HT1080 (cell line): ENCODE measurements at regions not wholly inside any gene's neighbourhood (a gene's known extent, or its start where the extent isn't known, plus 50 kb on each side); places are given as distances from the start of the nearest gene placed in this dataset.
"Not testable (repeated sequence)": the region's sequence is repeated elsewhere in the genome, so short reads cannot be mapped to it uniquely, and the experiment has no call there.

Experiments
- DNase-seq: peaks from one replicate; pipeline ENCODE4 v3.0.0-alpha.2; 2015; ENCODE audit warnings: low read depth

DNA sequence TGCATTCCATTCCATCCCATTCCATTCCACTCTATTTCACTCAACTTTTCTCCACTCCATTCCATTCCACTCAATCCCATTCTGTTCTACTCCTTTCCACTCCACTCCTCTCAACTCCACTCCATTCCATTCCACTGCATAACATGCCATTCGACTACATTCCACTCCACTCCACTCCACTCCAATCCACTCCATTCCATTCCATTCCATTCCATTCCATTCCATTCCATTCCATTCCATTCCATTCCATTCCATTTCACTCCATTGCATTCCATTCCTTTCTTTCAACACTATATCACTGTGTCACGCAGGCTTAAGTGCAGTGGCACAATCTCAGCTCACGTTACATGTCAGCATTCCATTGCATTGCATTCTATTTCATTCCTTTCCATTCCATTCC is 1430.4 kb downstream of the TSPY10 start:
- DNase-seq: not testable (repeated sequence)

DNA sequence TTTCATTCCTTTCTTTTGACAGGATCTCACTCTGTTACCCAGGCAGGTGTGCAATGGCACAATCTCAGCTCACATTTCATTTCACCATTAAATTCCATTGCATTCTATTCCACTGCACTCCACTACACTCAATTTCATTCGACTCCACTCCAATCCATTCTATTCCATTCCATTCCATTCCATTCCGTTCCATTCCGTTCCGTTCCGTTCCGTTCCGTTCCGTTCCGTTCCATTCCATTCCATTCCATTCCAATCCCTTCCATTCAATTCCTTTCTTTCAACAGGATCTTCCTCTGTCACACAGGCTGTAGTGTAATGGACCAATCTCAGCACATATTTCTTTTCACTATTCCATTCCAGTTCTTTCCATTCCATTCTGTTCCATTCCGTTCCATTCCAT is 1445.7 kb downstream of the TSPY10 start:
- no peak for DNase-seq

DNA sequence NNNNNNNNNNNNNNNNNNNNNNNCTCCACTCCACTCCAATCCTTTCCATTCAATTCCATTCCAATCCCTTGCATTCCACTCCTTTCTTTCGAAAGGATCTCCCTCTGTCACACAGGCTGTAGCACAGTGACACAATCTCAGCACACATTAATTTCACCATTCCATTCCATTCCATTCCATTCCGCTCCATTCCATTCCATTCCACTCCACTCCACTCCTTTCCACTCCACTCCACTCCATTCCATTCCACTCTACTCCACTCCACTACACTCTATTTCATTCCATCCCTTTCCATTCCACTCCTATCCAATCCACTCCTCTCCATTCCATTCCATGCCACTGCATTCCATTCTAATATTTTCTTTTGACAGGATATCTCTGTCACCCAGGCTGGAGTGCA is 1459.0 kb downstream of the TSPY10 start:
- DNase-seq: no peak

DNA sequence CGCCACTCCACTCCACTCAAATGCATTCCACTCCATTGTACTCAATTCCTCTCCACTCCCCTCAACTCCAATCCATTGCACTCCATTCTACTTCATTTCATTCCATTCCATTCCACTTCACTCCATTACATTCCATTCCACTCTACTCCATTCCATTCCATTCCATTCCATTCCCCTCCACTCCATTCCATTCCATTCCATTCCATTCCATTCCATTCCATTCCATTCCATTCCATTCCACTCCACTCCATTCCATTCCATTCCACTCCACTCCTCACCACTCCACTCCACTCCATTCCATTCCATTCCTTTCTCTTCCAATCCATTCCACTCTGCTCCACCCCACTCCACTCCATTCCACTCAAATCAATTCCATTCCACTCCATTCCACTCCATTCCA is 1459.9 kb downstream of the TSPY10 start:
- no peak for DNase-seq

DNA sequence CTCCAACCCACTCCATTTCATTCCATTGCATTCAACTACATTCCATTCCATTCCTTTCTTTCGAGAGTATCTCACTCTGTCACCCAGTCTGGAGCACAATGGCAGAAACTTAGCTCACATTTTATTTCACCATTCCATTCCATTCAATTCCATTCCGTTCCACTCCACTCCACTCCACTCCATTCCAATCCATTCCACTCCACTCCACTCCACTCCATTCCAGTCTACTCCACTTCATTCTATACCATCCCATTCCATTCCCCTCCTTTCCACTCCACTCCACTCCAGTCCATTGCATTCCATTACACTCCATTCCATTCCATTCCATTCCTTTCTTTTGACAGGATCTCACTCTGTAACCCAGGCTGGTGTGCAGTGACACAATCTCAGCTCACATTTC is 1466.3 kb downstream of the TSPY10 start:
- no peak for DNase-seq

DNA sequence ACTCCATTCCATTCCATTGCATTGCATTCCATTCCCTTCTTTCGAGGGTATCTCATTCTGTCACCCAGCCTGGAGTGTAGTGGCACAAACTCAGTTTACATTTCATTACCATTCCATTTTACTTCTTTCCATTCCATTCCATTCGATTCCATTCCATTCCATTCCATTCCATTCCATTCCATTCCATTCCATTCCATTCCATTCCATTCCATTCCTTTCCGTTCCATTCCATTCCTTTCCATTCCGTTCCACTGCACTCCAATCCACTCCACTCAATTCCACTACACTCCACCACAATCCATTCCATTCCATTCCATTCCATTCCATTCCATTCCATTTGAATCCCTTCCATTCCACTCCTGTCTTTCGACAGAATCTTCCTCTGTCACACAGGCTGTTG is 1472.0 kb downstream of the TSPY10 start:
- DNase-seq: not testable (repeated sequence)

DNA sequence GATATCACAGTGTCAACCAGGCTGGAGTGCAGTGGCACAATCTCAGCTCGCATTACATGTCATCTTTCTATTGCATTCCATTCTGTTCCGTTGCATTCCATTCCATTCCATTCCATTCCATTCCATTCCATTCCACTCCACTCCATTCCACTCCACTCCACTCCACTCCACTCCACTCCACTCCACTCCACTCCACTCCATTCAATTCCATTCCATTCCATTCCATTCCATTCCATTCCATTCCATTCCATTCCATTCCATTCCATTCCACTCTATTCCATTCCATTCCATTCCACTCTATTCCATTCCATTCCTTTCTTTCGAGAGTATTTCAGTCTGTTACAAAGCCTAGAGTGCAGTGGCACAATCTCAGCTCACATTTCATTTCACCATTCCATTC is 1486.5 kb downstream of the TSPY10 start:
- DNase-seq: not testable (repeated sequence)

DNA sequence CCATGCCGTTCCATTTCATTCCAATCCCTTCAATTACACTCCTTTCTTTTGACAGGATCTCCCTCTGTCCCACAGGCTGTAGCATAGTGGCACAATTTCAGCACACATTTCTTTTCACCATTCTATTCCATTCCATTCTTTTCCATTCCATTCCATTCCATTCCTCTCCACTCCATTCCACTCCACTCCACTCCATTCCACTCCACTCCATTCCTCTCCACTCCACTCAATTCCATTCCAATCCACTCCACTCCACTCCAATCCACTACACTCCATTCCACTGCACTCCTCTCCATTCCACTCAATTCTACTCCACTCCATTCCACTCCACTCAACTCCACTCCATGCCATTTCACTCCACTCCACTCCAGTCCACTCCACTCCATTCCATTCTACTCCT is 1495.1 kb downstream of the TSPY10 start:
- no peak for DNase-seq

DNA sequence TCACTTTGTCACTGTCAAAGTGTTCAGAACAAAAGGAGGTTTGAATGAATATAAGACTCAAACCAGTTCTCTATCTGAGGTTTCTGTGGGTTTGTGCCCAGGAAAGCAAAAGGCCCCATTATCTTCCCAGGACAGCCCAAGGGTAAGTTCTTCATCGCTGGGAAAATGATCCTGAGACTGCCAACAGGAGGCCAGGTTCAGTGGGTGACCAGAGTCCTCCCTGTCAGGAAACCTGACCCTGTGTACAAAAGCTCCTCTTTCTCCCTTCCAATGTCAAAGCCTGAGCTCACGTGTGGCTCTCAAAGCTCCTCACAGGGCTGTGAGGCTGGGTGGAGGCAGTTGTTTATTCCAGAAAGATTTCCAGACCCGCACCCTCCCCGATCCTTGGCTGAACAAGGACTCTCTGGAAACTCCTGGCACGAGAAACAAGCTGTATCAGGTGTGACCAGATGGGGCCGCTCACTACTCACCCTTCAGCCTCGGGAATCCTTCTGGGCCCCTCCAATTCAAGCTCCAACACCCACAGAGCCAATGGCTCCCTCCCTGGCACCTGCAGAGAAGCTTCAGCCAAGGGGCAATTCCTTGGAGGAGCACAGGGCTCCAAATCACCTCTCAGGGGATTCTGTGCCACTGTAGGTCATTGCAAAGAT is 1516.7 kb downstream of the TSPY10 start:
- no peak for DNase-seq

DNA sequence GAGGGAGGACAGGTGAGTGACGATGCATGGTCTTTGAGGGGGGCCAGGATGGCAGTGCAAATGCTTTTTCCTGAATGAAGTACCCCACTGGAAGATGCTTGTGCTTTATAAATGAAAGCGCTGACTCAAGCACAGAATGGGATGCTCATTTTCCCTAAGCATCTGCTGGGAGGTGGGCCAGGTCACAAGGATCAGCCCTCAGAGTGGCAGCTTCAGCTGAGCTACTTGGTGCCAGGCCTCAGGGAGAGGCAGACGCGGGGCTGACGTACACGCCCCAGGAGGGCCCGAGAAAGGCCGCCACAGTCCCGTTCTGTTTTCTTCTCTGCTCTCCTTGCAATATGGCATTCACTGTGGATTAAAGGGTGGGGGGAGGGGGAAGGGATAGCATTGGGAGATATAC is 1535.8 kb downstream of the TSPY10 start:
- DNase-seq: no peak

DNA sequence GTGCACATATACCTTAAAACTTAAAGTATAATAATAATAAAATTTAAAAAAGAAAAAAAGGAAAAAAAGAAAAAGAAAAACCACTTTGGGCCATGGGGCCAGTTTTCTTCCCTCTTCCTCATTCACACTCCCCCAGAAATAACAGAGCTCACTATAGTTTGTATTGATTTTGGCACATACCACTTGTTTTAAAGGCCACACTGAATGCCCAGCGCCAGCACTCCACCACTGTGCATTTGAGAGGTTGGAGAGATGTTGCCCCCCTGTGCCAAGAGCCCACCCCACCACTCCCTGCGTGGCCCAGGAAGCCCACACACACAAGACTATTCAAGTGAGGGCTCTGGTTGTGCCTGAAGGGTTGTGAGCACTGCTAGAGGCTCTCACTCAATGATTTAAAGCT is 1536.3 kb downstream of the TSPY10 start:
- DNase-seq: no peak

DNA sequence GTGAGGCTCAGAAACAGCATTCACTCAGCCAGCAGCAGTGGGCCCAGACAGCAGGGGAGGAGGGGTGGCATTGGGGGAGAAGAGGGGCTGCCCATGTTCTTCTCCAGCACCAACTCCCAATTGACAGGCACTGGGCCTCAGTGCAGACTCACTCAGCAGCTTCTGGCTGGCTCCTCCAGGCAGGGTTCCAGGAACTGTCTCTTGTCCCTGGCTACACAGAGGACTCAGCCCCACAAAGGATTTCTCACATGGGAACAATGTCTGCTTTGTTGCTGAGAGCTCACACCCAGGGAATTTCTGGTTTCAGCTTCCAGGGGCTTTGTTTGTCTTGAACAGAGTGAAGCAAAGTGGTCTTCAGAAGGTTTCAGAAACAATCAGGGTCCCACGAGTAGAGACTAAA is 1536.7 kb downstream of the TSPY10 start:
- no peak for DNase-seq

DNA sequence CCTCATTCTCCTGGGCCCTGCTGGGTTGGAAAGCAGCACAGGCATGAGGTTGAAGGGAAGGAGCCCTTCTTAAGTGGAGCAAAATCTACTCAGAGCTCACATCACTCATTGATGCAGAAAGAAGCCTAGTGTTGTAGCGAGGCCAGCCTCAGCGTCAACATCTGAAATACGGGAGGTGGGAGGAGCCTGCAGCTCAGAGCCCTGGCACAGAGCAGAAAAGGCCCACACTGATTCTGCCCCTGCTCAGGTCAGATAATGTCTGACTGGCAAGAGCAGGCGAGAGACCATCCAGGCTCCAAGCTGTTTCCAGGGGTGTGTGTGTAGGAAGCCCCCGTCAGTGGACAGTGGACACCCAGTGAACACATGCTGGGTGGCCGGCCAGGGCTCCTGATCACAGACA is 1541.6 kb downstream of the TSPY10 start:
- no peak for DNase-seq

DNA sequence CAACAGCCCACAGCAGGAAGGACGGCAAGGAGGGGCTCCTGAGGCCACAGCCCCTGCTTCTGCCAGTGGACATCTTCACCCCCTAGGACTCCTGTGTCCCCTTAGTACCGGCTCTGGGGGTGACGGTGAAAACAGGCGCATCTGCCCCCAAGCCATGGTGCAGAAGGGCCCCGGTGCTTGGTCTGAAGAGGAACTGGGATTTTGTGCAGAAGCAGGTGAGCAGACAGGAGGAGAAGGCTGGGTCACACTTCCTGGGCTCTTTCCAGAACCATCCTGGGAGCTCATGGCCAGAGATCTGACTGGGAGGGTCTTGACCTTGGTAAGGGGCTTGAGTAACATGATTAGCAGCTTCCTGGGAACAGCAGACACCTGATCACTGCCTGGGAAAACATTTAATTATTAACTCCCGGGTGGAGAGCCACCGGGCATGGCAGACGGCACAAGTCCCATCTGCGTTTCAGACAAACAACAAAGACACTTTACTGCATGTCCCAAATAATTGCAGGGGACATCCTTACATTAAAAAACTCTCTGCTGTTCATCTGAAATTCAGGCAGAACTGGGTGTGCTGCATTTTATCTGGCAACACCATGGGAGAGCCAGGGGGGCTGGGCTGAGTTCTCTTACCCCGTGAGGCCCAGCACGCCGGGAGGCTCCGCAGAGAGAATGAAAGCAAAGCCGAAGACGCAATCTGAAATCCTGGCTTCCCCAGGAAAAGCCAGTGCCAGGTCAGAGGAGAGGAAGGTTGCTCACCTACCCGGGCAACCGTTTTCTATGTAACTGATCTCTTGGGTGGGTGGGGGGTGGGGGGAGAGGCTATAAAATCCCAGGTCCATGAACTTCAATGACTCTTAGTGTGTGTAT is 1542.8 kb downstream of the TSPY10 start:
- no peak for DNase-seq

DNA sequence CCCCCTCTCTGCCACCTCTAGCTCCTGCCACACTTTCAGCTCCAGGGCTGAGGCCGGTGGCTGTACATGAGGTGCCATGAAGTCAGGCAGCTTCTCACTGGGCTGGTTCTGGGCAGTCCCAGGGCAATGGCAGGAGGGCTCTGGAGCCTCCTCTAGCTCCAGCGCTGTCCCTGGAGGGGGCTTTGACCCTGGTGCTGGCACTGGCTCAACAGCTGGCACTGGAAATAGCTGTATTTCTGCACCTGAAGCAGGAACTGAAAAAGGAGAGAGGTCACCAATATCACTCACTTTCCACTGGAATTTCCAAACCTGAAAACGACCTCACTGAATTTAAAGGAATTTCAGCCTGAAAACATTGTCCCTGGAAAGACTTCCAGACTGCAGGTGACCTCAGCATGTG is 1558.1 kb downstream of the TSPY10 start:
- not testable (repeated sequence) for DNase-seq

DNA sequence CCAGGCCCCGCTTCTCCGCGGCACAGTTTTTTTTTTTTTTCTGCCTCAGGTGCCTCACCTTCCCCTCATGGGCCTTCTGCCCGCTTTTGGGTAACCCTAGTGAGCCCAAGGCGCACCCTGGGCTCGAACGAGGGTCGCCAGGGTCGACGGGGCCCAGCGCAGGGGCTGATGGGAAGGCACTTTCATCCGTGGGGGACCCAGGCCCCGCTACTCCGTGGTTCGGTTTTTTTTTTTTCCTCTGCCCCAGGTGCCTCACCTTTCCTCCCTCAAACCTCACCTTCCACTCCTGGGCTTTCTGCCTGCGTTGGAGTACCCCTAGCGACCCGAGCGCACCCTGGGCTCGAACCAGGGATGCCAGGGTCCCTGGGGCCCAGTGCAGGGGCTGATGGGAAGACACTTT is 1569.8 kb downstream of the TSPY10 start:
- DNase-seq: not testable (repeated sequence)

DNA sequence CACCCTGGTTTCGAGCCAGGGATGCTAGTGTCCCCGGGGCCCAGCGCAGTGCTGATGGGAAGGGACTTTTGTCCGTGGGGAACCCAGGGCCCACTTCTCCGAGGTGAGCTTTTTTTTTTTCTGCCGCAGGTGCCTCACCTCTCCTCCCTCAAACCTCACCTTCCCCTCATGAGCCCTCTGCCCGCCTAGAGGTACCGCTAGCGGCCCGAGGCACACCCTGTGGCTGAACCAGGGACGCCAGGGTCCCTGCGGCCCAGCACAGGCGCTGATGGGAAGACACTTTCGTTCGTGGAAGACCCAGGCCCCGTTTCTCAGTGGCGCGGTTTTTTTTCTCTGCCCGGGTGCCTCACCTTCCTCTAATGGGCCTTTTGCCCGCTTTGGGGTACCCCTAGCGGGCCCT is 1570.7 kb downstream of the TSPY10 start:
- DNase-seq: not testable (repeated sequence)

DNA sequence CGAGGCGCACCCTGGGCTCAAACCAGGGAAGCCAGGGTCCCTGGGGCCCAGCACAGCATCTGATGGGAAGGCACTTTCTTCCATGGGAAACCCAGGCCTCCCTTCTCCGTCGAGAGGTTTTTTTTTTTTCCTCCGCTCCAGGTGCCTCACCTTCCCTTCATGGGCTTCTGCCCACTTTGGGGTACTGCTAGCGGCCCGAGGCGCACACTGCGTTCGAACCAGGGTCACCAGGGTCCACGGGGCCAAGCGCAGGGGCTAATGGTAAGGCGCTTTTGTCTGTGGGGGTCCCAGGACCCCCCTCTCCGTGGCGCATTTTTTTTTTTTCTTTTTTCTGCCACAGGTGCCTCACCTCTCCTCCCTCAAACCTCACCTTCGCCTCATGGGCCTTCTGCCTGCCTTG is 1571.3 kb downstream of the TSPY10 start:
- no peak for DNase-seq

DNA sequence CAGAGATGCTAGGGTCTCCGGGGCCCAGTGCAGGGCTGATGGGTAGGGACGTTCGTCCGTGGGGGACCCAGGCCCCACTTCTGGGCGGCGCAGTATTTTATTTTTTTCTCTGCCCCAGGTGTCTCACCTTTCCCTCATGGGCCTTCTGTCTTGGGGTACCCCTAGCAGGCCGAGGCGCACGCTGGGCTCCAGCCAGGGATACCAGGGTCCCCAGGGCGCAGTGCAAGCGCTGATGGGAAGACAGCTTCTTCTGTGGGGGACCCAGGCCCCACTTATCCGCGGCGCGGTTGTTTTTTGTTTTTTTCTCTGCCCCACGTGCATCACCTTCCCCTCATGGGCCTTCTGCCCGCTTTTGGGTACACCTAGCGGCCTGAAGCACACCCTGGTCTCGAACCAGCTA is 1572.8 kb downstream of the TSPY10 start:
- DNase-seq: not testable (repeated sequence)

DNA sequence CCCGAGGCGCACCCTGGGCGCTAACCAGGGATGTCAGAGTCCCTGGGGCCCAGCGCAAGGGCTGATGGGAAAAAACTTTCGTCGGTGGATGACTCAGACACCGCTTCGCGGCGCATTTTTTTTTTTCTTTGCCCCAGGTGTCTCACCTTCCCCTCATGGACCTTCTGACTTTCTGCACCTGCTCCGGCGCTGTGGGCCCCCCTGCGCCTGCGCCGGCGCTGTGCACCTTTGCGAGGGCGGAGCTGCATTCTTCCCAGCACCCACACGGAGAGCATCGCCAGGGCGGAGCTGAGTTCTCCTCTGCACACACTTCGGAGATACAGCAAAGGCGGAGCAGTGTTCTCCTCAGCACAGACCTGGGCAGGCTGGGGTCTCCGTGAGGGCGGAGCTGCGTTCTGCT is 1575.3 kb downstream of the TSPY10 start:
- not testable (repeated sequence) for DNase-seq

DNA sequence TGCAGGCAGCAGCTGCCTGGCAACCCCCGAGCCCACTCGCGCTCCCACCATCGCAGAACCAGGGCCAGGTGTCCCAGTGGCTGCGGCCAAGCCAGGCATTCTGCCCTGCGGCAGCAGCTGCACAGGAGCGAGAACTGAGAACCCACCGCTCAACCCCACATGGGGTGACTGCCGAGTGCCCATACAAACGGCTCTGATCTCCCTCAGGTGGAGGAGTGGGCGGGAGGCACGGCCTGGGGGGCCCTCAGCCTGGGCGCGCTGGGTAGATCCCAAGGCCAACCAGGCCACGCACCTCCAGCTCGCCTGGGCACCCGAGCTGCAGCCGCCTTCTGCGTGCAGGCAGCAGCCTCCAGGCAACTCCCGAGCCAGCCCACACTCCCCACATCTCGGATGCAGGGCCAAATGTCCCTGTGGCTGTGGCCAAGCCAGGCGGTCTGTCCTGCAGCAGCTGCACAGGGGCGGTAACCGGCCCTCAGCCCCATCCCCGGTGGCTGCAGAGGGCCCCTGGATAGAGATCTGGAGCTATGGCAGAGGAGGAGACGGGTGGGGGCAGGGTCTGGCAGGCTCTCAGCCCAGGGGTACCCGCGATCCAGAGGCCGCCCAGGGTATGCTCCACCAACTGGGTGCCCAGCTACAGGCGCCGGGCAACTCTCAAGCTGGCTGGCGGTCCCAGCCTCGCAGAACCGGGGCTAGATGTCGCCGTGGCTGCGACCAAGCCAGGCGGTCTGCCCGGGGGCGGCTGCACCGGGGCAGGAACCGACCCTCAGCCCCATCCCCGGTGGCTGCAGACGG is 1579.6 kb downstream of the TSPY10 start:
- not testable (repeated sequence) for DNase-seq

DNA sequence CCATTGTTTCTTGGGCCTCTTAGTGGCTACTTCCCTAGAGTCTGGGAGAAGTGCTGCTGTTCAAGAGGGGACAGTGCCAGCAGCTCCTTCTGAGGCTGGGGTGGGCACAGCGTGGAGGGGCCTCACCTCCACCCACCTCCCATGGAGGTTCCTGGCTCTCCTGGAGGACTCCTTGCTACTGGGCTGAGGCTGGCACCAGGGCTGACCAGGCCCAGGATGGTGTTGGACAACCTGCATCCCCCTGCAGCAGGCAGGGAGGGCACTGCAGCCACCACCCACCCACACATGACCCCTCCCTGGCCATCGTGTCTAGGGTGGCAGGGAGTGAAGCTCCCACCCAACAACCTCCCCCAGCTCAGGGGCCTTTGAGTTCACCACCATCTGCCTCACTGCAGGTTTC is 1549.3 kb upstream of the USP9Y start:
- DNase-seq: not testable (repeated sequence)
